C4-2B (cell line): ENCODE measurements at regions not wholly inside any gene's neighbourhood (a gene's known extent, or its start where the extent isn't known, plus 50 kb on each side); places are given as distances from the start of the nearest gene placed in this dataset.

ENCODE experiments used
- CTCF ChIP-seq: fragments of 450-650 bp; conservative IDR thresholded peaks from 2 replicates; pipeline ENCODE4 v1.5.1; 2017; ENCODE audit warnings: mild to moderate bottlenecking
- ZFX ChIP-seq: fragments of 450-650 bp; IDR thresholded peaks from 2 replicates; pipeline ENCODE4 v1.6.1; 2017

GRCh38 chr7:17130281-17131059, 168.0 kb upstream of the AHR start:
- TF ChIP-seq CTCF (no peak), ZFX (no peak)
